ENCODE measurements at regions not wholly inside any gene's neighbourhood (a gene's known extent, or its start where the extent isn't known, plus 50 kb on each side); places are given as distances from the start of the nearest gene placed in this dataset.
"Not testable (repeated sequence)": the region's sequence is repeated elsewhere in the genome, so short reads cannot be mapped to it uniquely, and the experiment has no call there.

DNA sequence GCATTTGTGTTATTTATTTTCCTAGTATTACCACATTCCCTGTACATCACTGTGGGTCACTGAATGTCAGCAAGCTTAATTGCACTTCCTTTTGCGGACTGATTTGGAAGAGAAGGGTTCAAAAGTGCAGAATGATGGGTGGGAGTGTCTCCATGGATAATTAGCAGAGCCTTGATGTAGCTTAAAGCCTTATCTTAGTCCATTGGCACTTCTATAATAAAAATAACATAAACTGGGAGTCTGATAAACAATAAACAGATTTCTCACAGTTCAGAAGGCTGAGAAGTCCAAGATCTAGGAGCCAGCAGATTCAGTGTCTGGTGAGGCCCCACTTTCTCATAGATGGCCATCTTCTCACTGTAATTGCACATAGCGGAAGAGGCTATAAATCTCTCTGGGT lies 501.1 kb upstream of the POU3F2 start:
- no peak for DNase-seq (ENCODE audit: low read depth)

DNA sequence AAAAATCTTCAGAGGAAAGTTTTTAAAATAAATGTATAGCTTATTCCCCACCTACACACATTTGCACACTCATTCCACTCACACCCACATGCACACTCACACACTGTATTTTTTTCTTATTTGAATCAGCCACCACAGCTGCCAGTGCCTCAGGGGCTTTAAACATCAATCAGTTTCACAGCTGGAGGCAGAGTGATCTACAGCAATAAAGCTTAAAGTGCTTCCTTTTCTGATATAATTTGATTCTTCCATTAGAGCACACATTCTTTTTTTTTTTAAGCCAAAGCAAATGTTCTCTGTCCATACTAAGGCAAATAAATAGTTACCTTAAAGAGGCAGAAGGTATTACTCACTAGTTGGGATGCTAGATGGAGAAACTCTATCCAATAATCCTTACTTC lies 498.8 kb upstream of the POU3F2 start:
- no peak for DNase-seq (ENCODE audit: low read depth)

DNA sequence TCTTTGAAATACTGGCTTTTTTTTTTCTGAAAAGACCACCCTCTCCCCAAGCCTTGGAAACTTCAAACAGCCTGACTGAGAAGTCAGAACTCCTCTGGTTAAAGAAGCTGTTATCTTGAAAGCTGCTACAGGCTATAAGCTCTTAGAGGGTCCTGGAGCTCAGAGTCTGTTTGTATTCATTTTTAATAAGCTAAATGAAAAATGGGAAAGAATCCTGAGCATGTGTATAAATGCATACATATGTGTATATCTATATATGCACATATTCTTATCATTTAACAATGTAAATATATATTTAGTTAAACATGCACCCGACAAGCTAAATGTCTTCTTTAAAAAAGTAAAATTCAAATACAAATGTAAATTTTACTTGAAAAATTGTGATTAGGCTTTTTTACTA lies 494.9 kb upstream of the POU3F2 start:
- DNase-seq (ENCODE audit: low read depth) = no peak

DNA sequence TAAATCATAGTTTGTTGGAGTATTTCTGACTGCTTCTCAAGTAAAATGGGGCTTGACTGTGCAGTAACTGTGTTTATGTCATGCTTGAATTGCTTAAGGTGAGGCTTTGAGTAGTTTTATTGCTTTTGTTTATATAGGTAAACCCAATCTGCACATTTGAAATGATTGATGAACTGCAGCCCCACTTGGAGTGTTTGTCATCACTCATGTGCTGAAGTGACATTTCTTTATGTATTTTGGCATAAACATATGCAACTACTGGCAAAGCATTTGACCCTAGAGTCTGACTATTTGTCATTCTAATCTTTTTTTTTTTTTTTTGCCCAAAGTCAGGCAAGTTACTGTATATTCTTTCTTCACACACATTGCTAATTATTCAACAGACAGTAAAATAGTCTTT lies 491.4 kb upstream of the POU3F2 start:
- DNase-seq (ENCODE audit: low read depth) = no peak

DNA sequence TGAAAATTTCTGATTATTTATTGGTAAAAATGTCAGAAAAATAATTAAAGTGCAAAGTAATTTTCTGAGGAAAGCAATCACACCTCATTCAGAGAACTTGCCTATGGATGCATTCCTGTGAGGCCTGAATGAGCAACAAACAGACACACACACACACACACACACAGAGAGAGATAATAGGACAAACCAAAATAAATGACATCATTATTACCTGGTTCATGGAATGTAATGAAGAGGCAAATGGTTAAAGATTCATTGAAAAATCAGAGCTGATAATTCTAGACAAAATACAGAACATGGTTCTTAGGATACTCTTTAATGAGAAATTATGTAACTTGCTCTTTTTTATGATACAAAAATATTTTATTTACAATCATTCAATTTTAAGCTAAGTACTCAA lies 490.6 kb upstream of the POU3F2 start:
- DNase-seq (ENCODE audit: low read depth) = no peak

DNA sequence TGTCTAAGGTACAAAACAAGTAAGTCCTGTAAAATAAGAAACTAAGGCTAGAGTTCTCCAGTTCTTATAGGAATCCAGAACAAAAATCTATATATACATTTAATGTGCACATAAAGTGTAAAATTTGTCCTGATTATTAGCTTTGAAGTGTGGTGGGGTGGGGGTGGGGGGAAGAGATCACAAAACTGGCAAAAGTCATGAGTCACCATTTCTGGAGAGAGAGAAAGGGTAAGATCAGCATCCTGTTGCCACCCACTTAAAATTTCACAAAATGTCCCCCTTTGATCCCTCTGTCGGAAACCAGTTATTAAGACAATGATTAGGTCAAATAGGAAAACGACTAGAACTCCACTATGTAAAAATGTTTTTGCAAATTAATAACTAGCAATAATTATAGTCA lies 482.0 kb upstream of the POU3F2 start:
- DNase-seq (ENCODE audit: low read depth) = no peak

DNA sequence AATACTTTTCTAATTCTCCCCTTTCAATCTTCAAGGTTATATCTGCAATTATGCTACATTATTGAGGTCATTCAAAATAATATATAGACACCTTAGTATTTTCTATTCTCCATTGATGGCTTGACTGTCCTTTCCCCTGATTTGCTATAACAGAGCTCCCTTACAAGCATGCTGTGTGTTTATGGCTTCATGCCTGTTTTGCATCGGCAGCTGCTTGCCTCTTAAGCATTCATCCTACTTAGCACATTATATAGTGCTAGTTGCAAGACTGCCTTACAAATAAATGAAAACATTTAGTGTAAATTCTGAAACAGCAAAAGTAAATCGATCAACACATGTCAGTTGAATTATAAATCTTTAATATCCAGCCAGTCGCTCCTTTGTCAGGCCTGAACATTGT lies 476.2 kb upstream of the POU3F2 start:
- no peak for DNase-seq (ENCODE audit: low read depth)

DNA sequence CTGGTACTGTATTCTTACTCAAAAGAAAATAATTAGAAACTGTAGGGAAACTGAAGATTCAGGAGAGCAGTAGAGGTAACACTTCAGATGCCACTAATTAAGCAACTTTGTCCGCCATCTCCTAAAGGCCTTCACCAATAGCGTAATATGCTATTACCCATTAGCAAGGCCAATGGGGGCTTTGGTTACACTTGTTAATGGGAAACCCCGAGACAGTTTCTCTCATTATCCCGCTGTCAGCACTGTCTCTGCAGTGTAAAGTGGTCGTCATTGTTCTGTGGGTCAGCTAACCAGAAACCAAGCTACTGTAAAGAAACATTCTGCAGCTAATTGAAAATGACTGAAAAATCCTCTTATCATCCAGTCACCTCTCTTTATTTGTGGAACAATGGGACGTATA lies 468.0 kb upstream of the POU3F2 start:
- DNase-seq (ENCODE audit: low read depth) = no peak

DNA sequence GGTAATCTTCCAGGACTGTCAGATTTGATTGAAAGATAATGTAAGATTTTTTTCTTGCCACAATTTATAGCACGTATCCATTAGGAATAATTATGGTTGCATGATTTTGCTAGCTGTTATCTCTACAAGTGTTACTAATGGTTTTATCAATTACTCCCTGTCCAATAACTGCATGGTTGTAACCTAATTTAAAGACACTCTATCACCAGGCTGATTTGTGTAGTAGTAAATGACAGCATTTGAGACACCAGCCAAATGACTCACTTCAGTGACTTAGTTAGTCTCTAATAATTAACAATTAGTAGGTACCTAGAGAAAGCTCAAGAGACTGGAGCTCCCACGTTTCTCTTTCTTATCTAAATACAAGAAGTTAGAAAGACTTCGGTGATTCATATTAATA lies 453.8 kb upstream of the POU3F2 start:
- no peak for DNase-seq (ENCODE audit: low read depth)

DNA sequence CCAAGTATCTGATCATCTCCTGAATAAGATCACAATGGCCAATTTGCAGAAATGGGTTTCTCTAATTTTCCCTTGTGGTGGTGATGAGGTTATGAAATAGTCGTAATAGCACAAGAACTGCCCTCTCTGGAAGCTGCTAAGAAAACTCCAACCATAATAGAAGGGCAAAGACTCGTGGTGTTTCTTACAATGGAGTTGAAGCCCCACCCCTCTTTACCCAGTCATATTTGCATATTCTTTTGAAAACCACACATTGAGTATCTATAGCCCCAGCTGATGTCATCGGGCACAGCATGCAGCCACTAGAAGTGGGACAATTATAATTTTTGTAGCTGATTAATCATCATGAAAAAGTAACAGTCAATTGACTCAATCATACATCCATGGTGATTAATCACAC lies 452.1 kb upstream of the POU3F2 start:
- DNase-seq (ENCODE audit: low read depth) = no peak

DNA sequence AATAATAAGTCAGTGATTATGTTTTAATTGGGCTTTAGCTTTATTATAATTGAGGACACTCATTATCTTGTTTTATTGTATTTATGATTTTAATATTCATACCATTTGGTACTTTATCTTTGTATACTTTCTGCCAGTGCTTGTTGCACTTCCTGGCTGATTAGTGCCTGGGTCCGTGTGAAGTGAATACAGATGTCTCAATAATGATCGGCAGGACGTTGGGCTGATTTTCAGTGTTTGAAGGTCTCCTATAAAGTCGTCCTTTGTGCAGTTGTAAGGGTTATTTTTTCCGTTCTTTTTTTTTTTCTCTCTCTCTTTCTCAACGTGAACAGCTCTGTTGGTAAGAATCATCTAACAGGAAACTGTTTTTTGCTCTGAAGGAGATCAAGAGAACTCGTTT lies 450.0 kb upstream of the POU3F2 start:
- DNase-seq (ENCODE audit: low read depth) = no peak

DNA sequence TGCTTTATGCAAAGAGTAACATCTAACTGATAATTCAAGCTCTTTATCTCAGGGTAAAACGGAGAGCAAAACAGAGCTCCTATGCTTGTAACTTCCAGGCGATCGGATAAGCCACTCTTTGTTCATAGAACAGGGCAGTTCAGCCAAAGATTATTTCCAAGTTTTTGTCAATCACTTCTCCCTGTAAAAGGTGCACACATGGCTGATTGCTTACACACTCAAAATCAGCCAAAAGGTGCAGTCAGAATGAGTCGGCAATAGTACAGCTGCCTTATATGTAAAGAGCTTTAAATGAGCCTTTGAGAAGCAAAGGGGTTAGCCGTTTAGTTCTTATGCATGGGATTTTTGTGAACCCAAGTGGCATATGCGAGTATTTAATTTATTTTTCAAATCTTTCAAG lies 449.6 kb upstream of the POU3F2 start:
- DNase-seq (ENCODE audit: low read depth) = no peak

DNA sequence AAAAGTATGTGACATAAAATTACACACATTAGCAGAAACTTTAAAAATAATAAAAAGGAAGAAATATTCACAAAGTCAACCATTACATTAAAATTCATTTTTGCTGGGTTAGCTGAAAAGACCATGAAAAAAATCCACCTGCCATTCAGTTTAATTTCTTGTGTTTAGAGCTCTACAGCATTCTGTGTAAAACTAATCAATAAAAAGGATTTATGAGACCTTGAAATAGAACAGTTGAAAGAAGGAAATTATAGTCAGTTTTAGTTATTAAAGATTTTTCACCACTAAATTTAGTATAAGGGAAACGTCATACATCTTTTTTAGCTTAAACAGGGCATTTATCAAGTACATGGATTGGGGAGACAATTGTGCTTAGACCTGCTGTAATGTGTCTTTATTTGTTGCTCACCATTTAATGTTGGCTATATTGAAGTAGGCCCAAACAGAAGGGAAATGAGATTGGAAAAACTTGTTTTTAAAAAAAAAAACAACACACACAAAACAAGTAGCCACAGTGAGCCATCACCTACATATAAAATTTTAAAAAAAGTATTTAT lies 438.7 kb upstream of the POU3F2 start:
- DNase-seq (ENCODE audit: low read depth) = no peak

DNA sequence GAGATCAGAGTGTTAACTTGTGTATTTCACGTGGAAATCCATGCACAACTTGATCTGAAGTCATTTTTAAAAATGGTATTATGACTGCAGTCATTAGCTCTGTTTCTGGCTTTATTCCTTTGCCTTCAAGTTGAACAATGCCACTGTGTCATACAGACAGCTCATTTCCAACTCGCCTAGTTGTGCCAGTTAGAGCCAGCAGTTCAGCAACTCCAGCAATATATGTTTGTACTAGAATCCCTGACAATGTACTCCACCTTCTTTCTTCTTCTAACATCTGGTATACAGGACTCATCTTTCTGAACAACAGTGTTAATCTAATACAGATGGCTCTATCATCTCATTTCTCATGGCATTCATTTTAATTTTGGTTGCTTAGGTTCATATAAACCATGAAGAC lies 418.3 kb upstream of the POU3F2 start:
- no peak for DNase-seq (ENCODE audit: low read depth)

DNA sequence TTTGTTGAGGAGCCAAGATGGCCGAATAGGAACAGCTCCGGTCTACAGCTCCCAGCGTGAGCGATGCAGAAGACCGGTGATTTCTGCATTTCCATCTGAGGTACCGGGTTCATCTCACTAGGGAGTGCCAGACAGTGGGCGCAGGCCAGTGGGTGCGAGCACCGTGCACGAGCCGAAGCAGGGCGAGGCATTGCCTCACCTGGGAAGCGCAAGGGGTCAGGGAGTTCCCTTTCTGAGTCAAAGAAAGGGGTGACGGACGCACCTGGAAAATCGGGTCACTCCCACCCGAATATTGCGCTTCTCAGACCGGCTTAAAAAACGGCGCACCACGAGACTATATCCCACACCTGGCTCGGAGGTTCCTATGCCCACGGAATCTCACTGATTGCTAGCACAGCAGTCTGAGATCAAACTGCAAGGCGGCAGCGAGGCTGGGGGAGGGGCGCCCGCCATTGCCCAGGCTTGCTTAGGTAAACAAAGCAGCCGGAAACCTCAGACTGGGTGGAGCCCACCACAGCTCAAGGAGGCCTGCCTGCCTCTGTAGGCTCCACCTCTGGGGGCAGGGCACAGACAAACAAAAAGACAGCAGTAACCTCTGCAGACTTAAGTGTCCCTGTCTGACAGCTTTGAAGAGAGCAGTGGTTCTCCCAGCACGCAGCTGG lies 417.7 kb upstream of the POU3F2 start:
- not testable (repeated sequence) for DNase-seq (ENCODE audit: low read depth)

DNA sequence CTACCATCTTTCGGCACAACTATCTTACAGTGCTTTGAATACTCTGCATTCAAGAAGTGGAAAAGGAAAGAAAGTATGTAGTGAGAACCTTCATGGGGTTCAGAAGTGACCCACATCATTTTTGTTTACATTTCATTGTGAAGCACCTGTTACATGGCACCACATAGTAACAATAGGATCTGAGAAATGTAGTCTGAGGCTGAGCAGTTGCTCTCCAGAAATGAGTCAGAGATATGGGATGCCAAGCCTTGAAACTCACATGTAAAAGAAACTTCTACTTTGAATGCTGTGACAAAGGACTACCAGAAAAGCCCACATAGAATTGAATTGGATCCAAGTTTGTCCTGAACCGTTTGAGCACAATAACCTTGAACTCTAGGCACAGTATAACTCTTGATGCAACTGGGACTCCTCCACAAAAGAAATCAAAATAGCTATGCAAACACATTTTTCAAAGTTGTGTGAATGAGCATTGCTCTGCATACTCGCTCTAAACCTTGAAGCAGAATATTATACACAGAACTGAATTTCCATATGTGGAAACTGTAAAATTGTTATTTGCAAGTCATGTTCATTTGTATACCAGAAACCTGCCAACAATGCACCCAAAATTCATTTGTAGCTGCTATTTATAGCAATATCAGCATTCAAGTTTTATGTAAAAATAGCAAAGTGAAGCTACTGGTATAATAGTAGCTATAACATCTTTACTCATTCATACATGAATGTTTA lies 400.9 kb upstream of the POU3F2 start:
- no peak for DNase-seq (ENCODE audit: low read depth)

DNA sequence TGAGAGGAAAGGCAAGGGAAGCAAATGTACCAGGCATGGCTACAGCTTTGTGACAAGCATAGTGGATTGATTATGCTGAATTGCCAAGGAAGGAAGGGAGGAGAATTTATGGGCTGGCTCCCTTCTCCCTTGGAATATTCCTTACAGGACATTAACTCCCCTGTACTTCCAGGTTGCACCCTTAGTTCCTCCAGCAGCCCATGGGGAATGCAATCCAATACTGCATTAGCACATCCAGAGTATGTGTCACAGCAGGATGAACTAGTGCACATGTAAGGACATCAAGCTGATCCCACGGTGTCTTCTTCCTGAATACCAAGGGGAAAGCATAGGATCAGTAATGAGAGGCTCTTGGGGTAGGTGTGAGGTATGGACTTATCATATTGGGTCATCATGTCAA lies 390.7 kb upstream of the POU3F2 start:
- DNase-seq (ENCODE audit: low read depth) = no peak

DNA sequence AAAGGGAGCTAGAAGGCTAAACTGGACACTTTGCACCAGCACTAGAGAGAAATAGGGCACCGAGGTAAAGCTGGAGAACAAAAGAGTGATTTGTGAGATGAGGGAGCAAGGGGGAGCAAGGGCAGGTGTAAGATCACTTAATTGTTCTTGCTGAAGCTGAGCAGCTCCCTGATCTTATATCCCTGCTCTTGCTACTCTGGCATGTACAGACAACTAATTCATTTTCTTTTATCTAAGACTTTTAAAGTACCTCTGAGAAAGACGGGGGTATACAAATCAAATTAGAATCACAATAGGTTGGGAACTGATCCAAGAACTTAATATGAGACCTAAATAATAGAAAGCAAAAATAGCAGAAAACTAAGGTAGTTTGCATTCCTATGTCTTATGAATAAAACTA lies 381.7 kb upstream of the POU3F2 start:
- DNase-seq (ENCODE audit: low read depth) = no peak

DNA sequence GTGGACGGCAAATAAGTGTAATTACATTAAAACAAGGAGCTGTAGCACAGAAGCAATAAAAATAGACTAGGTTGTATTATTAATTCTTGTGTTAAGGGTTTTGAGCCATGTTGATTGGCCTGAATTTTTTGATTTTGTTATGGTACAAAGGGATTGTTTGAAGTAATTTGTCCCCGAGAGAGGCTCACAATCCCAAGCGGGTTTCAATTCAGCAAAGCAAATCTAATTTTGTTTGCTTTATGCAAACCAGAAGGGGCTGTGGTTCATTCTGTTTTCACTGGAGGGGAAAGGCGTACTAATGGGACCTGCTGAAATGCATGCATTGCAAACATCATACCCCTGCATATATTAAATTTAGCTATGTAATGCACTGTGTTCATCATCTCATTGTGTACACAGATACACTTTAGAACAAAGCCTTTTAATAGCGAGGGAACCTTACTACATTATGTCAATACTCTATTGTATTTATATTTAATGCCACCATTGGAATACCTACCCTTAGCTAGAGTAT lies 379.5 kb upstream of the POU3F2 start:
- no peak for DNase-seq (ENCODE audit: low read depth)

DNA sequence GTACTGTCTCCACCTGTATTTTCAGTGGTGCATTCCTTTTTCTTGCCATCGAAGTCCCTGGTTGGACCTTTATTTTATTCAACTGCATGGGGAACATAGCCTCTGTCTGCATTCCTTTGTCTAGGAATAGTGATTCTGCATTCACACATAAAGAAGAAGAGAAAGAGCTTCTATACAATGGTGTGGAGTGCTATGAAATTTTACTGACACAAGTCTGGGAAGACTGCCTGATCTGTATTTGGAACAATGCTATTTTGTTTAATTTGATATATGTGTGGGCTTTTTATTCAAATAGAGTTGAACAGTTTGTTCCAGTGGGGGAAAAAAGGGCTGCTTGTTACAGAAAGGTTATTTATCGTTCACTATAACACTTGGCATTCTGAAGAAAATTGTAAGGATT lies 375.7 kb upstream of the POU3F2 start:
- no peak for DNase-seq (ENCODE audit: low read depth)

DNA sequence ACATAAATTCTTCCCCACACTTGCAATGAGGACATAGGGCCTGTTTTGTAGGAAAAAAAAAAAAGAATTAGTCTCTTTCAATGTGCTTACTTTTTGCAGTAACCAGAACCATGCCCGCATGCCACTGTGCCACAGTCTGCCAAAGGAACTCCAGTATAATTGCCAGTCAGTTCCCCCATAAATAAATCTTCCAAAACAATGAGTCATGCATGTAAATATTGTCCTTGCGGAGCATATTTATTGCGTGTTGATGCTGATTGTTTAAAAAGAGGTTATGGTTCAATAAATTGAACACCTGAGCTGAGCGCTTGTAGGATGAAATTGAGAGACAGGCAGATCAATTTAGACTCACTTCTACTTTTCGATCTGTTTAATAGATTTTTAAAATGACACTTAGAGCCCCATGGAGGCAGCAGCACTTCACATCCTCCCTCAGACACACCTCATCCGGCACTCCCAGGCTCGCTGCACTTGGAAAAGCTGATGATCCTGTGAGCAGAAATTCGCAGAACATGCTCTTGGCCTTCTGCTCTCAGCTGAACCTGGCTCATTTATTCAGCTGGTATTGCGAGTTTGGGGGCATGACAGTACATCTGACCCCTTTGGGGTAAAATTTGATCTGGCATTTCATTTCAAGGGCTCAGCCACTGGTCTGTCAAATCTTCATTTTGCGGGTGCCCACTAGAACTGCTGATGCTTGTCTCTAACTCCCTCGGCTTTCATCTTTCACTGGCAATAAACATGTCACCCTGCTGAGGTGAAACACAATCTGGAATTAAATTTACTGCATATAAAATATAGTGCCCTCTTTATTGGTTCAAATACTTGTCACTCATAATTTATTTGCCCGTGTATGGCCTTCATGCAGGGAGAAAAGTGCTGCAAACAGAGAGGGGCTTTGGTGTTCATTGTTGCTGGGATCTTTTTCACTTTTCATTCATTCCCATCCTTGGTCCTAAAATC lies 371.1 kb upstream of the POU3F2 start:
- no peak for DNase-seq (ENCODE audit: low read depth)

DNA sequence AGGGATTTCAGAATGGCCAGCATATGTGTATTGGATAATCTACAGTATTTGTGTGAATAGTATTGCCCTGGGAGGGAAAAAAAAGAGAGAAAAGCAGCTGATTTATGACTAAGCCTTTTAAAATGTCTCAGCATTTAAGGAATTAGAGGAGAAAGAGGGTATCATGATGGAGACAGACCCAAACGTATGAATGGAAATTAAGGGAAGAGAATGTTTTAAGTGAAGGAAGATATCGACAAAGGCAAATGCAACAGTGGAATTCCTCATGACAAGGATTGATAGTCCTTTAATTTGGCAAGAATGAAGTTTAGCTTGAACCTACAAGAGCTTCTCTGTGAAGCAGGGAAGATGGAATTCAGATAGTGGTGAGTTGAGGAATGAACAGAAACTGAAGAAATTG lies 367.3 kb upstream of the POU3F2 start:
- DNase-seq (ENCODE audit: low read depth) = no peak
